Cardiac fibroblast (primary cell): ENCODE measurements at regions not wholly inside any gene's neighbourhood (a gene's known extent, or its start where the extent isn't known, plus 50 kb on each side); places are given as distances from the start of the nearest gene placed in this dataset.

Experiments
- DNase-seq, 2 donors: peaks; one replicate each; pipeline versions ENCODE4 v3.0.0 to v3.0.0-alpha.2; 2010; ENCODE audit warnings: low read depth in 2 of 2
- H3K4me3 ChIP-seq, 2 donors: replicated peaks in 1 of 2; 1 replicate in 1 of 2; 2 replicates in 1 of 2; pipeline ENCODE4 v1.5.1; 2011; ENCODE audit warnings: low read depth in 2 of 2, low read length in 2 of 2, mild to moderate bottlenecking in 2 of 2, moderate library complexity in 1 of 2
- TF ChIP-seq, protein P1 (sequence below): IDR thresholded peaks from one replicate; pipeline ENCODE4 v1.5.1; 2011; ENCODE audit warnings: low read depth, mild to moderate bottlenecking, low read length, inconsistent platforms

DNA sequence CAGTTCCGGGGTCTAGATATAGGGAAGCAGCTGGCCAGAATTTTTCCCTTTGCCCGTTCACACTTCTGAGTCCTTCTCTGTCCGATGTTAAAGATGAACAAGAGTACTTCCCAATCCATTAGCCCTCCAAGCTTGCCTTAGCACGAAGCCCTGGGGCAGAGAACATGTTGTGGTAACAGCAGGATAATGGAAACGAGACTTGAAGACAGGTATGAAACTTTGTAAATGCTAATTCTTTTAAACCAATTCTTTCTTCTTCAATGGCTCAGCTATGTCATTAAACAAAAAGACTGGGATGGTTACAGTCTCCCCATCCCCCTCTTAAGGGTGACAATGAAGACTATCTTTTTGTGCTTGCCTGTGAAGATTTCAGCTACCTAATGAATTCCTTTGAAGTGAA lies 218.5 kb downstream of the PLA2G4A start:
- no peak for DNase-seq
- TF ChIP-seq, protein P1, sequence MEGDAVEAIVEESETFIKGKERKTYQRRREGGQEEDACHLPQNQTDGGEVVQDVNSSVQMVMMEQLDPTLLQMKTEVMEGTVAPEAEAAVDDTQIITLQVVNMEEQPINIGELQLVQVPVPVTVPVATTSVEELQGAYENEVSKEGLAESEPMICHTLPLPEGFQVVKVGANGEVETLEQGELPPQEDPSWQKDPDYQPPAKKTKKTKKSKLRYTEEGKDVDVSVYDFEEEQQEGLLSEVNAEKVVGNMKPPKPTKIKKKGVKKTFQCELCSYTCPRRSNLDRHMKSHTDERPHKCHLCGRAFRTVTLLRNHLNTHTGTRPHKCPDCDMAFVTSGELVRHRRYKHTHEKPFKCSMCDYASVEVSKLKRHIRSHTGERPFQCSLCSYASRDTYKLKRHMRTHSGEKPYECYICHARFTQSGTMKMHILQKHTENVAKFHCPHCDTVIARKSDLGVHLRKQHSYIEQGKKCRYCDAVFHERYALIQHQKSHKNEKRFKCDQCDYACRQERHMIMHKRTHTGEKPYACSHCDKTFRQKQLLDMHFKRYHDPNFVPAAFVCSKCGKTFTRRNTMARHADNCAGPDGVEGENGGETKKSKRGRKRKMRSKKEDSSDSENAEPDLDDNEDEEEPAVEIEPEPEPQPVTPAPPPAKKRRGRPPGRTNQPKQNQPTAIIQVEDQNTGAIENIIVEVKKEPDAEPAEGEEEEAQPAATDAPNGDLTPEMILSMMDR = no peak

DNA sequence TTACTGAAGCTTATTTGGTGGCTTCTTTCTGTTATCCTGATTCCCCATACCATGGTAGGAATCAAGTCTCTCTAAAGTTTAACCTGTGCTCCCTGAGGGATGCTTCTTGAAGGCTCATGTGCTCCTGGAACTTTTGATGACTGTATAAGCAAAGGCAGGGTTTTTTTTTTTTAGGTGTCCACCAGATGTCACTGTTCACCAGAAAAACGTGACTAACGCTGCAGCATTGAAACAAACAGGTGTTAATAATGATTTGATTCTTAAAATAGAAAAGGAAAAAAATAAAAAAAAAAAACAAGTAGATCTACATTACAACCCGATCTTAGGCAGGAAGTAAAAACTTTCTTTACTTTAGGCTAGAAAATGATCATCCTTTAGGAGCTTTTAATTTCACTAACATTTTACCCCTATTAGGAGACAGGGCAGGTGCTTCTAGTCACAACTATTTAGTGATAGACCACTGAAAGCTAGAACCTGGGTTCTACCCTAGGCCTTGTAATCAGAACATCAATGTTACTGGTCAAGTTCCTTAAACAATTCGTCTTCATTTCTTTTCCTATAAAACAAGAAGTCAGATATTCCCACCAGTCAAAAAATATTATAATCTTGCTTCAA lies 223.0 kb downstream of the PLA2G4A start:
- no peak overlapping the region for H3K4me3 ChIP-seq
- TF ChIP-seq, protein P1 = peak; percentile 32
- DNase-seq = peak; percentile 56 to 65

More for the DNA sequence above, 218.5 kb downstream of the PLA2G4A start:
- H3K4me3 ChIP-seq = no peak overlapping the region

DNA sequence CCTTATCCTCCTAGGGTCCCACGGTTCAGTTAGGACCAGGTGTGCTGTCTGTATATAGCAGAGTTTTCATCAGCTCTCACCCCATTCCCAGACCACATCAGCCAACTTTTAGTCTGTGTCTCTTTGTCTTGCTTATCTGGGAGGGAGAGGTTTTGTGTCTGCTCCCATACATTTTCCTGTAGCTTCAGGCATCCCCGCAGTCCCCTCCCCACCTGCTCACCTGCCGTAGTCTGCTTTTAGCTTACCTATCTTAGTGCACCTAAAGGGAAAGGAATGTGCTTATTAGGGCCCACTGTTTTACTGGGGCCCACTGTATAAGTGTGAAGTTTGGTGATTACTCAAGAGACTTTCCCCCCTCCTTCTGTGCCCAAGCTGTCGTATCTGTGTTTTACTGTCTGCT lies 225.1 kb downstream of the PLA2G4A start:
- DNase-seq = no peak
- TF ChIP-seq, protein P1 = no peak
- H3K4me3 ChIP-seq = no peak overlapping the region

DNA sequence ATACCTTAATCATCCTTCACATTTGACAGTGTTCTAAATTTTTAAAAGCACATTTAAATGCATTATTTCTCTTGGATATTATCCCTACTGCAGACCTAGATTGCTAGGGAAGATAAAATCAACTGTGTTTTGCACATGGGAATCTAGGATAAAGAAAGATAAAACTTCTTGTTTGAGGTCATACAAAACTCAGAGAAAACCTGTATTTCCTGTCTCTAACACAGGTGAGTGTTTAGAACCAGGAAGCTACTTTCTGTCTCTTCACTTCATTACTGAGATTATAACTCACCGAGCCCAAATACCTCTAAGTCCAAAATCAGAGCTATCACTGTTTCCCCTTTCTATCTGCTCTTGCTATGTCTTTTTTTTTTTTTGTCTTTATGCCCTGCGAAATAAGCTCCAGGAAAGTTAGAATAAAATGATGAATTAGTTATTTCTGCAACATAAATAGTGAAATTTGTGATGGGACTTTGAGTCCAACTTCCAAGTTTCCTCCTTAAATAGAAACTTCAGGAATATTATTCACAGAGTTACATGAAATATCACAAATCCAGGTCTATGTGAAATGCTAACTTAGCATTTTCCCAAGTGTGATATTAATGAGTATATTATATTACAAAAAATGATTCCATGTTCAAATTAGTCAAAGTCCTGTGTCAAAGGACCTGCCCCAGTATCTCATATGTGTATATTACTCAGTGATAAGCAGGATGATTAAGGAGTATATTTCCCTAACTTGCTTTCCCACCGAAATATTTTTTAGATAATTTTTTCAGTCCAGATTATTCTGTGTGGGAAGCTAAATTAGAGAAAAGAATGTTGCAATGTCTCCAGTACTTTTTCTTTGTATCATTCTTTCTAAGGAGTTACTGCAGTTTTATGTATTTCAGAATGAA lies 226.4 kb downstream of the PLA2G4A start:
- TF ChIP-seq, protein P1 = no peak

DNA sequence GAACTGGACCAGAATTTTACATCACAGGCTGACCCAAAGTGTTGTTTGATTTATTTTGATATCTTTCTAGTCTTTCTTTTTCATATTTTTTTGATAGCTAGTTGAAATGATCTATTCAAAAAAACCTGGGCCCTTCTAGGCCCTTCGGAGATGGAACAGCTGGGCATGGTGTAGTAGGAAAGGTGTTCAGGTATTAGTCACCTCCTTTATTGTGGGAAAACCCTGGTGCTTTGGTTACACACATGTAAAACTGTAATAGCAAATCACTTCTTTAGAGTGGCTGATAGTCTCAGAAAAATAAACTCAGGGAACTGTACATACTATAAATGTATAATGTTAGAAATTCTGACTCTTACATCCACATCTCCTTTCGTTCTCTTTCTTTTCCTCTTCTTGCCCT lies 234.5 kb downstream of the PLA2G4A start:
- H3K4me3 ChIP-seq = no peak overlapping the region
- DNase-seq = no peak
- TF ChIP-seq, protein P1 = no peak

More for the DNA sequence above, 226.4 kb downstream of the PLA2G4A start:
- no peak for DNase-seq
- no peak overlapping the region for H3K4me3 ChIP-seq

DNA sequence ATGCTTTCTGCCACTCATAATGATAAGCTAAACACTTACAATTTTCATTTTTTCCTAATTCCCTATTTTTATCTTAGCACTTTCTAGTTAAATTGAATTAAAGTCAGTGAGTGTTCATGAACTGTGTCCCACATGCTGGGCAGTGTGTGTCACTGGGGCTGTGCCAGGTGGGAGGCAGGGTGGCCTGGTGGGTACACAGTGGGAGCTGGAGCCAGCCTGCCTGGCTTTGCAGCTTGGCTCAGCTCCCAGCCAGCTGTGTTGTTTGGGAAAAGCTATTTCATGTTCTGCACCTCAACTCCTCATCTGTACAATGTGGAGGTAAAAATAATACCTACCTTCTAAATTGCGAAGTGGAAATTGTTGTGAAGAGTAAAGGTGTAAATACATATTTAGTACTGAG lies 238.4 kb downstream of the PLA2G4A start:
- DNase-seq = no peak
- no peak overlapping the region for H3K4me3 ChIP-seq
- TF ChIP-seq, protein P1 = no peak
